OCI-LY7 (cell line): ENCODE measurements at regions not wholly inside any gene's neighbourhood (a gene's known extent, or its start where the extent isn't known, plus 50 kb on each side); places are given as distances from the start of the nearest gene placed in this dataset.

Experiments
- BruUV-seq: library from RNA; stranded (reverse); fragments of 400-500 nt; replicated peaks from 2 replicates; lab custom pipeline; 2021; lab: Mats Ljungman, UMichigan
- CTCF ChIA-PET: fragments of 300-600 bp; sonication (Branson Sonifier 250); formaldehyde crosslinking; loops from one replicate; lab custom pipeline; 2022; ENCODE audit warnings: antibody characterized with exemption; ENCODE audit not compliant: unreplicated experiment; lab: Charles Lee
- POLR2A ChIA-PET: fragments of 300-600 bp; sonication (Branson Sonifier 250); formaldehyde crosslinking; loops from one replicate; lab custom pipeline; 2022; ENCODE audit warnings: antibody characterized with exemption; lab: Charles Lee
- DNase-seq: peaks from one replicate; pipeline ENCODE4 v3.0.0-alpha.2; 2015; ENCODE audit warnings: low spot score
- H2AFZ ChIP-seq: fragments of 200-600 bp; sonication (generic), shearing (Covaris generic); 2 replicates; pipeline ENCODE4 v1.6.1; 2014; ENCODE audit warnings: mild to moderate bottlenecking, antibody characterized with exemption, low read length, moderate library complexity
- H3K27ac ChIP-seq: fragments of 200-600 bp; sonication (generic); 2 replicates; pipeline ENCODE4 v1.5.1; 2014; ENCODE audit warnings: mixed run types, low read depth, mild to moderate bottlenecking, moderate library complexity, low read length, inconsistent platforms; ENCODE audit not compliant: poor library complexity, severe bottlenecking
- H3K36me3 ChIP-seq: fragments of 200-600 bp; sonication (generic); 2 replicates; pipeline ENCODE4 v1.6.1; 2014; ENCODE audit warnings: mild to moderate bottlenecking, antibody characterized with exemption, low read length, moderate library complexity, mixed read lengths; ENCODE audit not compliant: insufficient read depth
- H3K4me1 ChIP-seq: fragments of 200-600 bp; sonication (generic); 2 replicates; pipeline ENCODE4 v1.5.1; 2014; ENCODE audit warnings: mild to moderate bottlenecking, low read length; ENCODE audit not compliant: insufficient read depth, poor library complexity, severe bottlenecking
- H3K4me2 ChIP-seq: fragments of 200-600 bp; sonication (generic); 2 replicates; pipeline ENCODE4 v1.6.1; 2014; ENCODE audit warnings: mild to moderate bottlenecking, low read length
- H3K4me3 ChIP-seq: fragments of 200-600 bp; sonication (generic); 2 replicates; pipeline ENCODE4 v1.5.1; 2014; ENCODE audit warnings: mild to moderate bottlenecking, low read depth, low read length; ENCODE audit not compliant: poor library complexity, severe bottlenecking
- H3K79me2 ChIP-seq: fragments of 200-600 bp; sonication (generic); 2 replicates; pipeline ENCODE4 v1.6.1; 2016; ENCODE audit warnings: low read depth, mild to moderate bottlenecking, low read length, moderate library complexity, mixed read lengths; ENCODE audit not compliant: insufficient read depth
- H3K9me2 ChIP-seq: fragments of 200-600 bp; sonication (generic); 2 replicates; pipeline ENCODE4 v1.6.1; 2016; ENCODE audit warnings: mild to moderate bottlenecking, low read length, mixed read lengths; ENCODE audit not compliant: insufficient read depth
- H3K9me3 ChIP-seq: fragments of 200-600 bp; sonication (generic); 2 replicates; pipeline ENCODE4 v1.6.1; 2014; ENCODE audit warnings: mild to moderate bottlenecking, mixed run types, low read length, mixed read lengths
- H4K20me1 ChIP-seq: fragments of 200-600 bp; sonication (generic); 2 replicates; pipeline ENCODE4 v1.6.1; 2014; ENCODE audit warnings: mild to moderate bottlenecking, antibody characterized with exemption, low read length, moderate library complexity, mixed read lengths; ENCODE audit not compliant: insufficient read depth
- EZH2phosphoT487 ChIP-seq: fragments of 200-600 bp; sonication (generic); IDR thresholded peaks from 2 replicates; pipeline ENCODE4 v1.6.1; 2018; ENCODE audit warnings: low read depth, borderline replicate concordance, mild to moderate bottlenecking, mixed run types, antibody characterized with exemption, low read length, moderate library complexity, mixed read lengths
- intact Hi-C: fragments of 100-400 bp; cut with micrococcal nuclease; formaldehyde crosslinking; loops from one replicate; pipeline ENCODE4 v1.10.0; 2022; ENCODE audit not compliant: unreplicated experiment
- TF ChIP-seq, protein P1 (sequence below): fragments of 200-600 bp; sonication (generic); conservative IDR thresholded peaks from 2 replicates; pipeline ENCODE4 v1.5.1; 2014; ENCODE audit warnings: mild to moderate bottlenecking, antibody characterized with exemption, low read length, moderate library complexity, mixed read lengths

DNA sequence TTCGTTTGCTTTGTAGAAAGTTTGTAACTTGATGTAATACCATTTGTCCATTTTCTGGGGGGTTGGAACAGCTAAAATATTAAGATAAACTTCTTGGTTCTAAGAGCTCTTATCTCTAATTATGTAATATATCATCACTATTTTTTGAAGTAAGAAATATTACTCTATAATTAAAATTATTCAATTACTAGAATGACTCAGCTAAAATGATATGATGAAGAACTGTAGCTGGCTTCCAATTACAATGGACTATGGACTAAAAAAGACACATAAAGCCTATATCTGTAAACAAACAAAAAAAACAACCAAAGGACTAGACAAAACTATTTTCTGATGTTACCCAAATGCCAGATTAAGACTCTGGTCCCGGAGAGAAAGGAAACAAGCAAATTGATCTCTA, 569.4 kb downstream of the PCDH18 start:
- Histone ChIP-seq H3K9me3 (no peaks in the 10 kb centered on the region), H4K20me1 (no peaks in the 10 kb centered on the region), H3K36me3 (no peaks in the 10 kb centered on the region), H3K4me3 (no peak overlapping the region), H2AFZ (no peak overlapping the region), H3K27ac (no peak overlapping the region), H3K4me1 (no peaks in the 10 kb centered on the region), H3K9me2 (no peaks in the 10 kb centered on the region), H3K4me2 (no peak overlapping the region), H3K79me2 (no peaks in the 10 kb centered on the region)
- CTCF ChIA-PET: no interaction called here
- DNase-seq: no peak
- POLR2A ChIA-PET: interaction anchor here (0.7 to 1.2 kb wide), 2 partner anchors 243 to 1813 kb away, joined by 3 to 4 read pairs; no protein-coding TSS in a partner anchor
- BruUV-seq: no TSS peak
- intact Hi-C loops: no loop called here
- TF ChIP-seq EZH2phosphoT487: no peak
- TF ChIP-seq, protein P1, sequence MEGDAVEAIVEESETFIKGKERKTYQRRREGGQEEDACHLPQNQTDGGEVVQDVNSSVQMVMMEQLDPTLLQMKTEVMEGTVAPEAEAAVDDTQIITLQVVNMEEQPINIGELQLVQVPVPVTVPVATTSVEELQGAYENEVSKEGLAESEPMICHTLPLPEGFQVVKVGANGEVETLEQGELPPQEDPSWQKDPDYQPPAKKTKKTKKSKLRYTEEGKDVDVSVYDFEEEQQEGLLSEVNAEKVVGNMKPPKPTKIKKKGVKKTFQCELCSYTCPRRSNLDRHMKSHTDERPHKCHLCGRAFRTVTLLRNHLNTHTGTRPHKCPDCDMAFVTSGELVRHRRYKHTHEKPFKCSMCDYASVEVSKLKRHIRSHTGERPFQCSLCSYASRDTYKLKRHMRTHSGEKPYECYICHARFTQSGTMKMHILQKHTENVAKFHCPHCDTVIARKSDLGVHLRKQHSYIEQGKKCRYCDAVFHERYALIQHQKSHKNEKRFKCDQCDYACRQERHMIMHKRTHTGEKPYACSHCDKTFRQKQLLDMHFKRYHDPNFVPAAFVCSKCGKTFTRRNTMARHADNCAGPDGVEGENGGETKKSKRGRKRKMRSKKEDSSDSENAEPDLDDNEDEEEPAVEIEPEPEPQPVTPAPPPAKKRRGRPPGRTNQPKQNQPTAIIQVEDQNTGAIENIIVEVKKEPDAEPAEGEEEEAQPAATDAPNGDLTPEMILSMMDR: no peak

- ChIA-PET CTCF (no interaction called here), POLR2A (no interaction called here)
- Histone ChIP-seq H3K4me2 (no peak overlapping the region), H3K4me3 (no peak overlapping the region), H2AFZ (no peak overlapping the region), H3K9me3 (no peaks in the 10 kb centered on the region), H4K20me1 (no peaks in the 10 kb centered on the region), H3K4me1 (no peaks in the 10 kb centered on the region), H3K36me3 (no peaks in the 10 kb centered on the region), H3K27ac (no peak overlapping the region), H3K9me2 (no peaks in the 10 kb centered on the region), H3K79me2 (no peaks in the 10 kb centered on the region)
- intact Hi-C loops: no loop called here
- no peak for TF ChIP-seq EZH2phosphoT487
- TF ChIP-seq, protein P1: no peak
- no TSS peak for BruUV-seq
- no peak for DNase-seq
These were observed 585.9 kb downstream of the PCDH18 start for GRCh38 chr4:136946307-136946907.

DNA sequence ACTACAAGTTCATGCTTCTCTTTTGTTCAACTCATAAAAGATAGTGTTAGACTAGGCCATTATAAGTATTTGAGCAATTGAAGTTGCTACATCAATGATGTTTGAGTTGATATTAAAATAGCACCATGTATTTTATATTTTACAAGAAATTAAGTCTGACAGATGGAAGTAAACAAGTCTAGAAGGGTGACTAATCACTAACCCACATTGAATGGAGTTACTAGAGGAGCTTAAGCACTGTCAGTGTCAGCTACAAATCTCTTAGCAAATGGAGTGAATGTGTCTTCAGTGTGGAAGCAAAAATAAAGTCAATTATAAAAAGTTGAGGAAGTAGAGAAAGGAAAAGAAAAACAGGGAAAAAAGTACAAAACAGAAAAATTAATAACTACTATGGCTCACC, 592.5 kb downstream of the PCDH18 start:
- ChIA-PET POLR2A (interaction anchor here (1.1 kb wide), 1 partner anchor 12 kb away, joined by 4 read pairs; no protein-coding TSS in a partner anchor), CTCF (no interaction called here)
- no peak overlapping the region for H3K4me2 ChIP-seq
- no peaks in the 10 kb centered on the region for H3K4me1 ChIP-seq
- no peak overlapping the region for H3K4me3 ChIP-seq
- TF ChIP-seq, protein P1: no peak
- TF ChIP-seq EZH2phosphoT487: no peak
- H2AFZ ChIP-seq: no peak overlapping the region
- no peak overlapping the region for H3K27ac ChIP-seq
- no peaks in the 10 kb centered on the region for H3K79me2 ChIP-seq
- no TSS peak for BruUV-seq
- intact Hi-C loops: no loop called here
- H3K9me2 ChIP-seq: no peaks in the 10 kb centered on the region
- H4K20me1 ChIP-seq: no peaks in the 10 kb centered on the region
- H3K9me3 ChIP-seq: no peaks in the 10 kb centered on the region
- DNase-seq: no peak
- no peaks in the 10 kb centered on the region for H3K36me3 ChIP-seq
